K562 (cell line): ENCODE measurements at regions not wholly inside any gene's neighbourhood (a gene's known extent, or its start where the extent isn't known, plus 50 kb on each side); places are given as distances from the start of the nearest gene placed in this dataset.

Experiments used
- ATAC-seq: fragments of 200-7000 bp; cut with Tn5 transposase; 3 replicates; pipeline ENCODE4 v1.9.1; 2020; ENCODE audit warnings: moderate library complexity
- BruUV-seq: library from RNA; stranded (reverse); fragments of 400-500 nt; replicated peaks from 2 replicates; lab custom pipeline; 2021; lab: Mats Ljungman, UMichigan
- CTCF ChIA-PET: fragments of 300-600 bp; formaldehyde crosslinking; extraction: SDS; loops from one replicate; lab custom pipeline; 2021; ENCODE audit warnings: low intra/inter-chr PET ratio; lab: Yijun Ruan, JAX
- POLR2A ChIA-PET: fragments of 300-600, 350-650 bp; sonication (Branson Sonifier 250); formaldehyde crosslinking; extraction: SDS; loops from one replicate; lab custom pipeline; 2021; ENCODE audit warnings: antibody characterized with exemption, inconsistent platforms; lab: Yijun Ruan, JAX
- DNase-seq, 4 experiments: peaks; one replicate each; pipeline versions ENCODE4 v3.0.0 to v3.0.0-alpha.2; 2011 to 2018; ENCODE audit warnings: low spot score in 3 of 4, mixed read lengths in 3 of 4; ENCODE audit errors: extremely low read depth in 1 of 4
- FAIRE-seq: peaks from 2 replicates; lab custom pipeline; 2011; peaks lifted over from hg19 to GRCh38; lab: Jason Lieb, UNC
- H2AFZ ChIP-seq: 2 replicates; pipeline ENCODE4 v1.6.0; 2011; ENCODE audit warnings: low read depth, low read length, control low read depth, inconsistent platforms
- H3K27ac ChIP-seq: fragments of 200-600 bp; 3 replicates; pipeline ENCODE4 v1.8.0; 2011; ENCODE audit warnings: low read depth, mild to moderate bottlenecking, control low read depth, inconsistent platforms, low read length, moderate library complexity, mixed read lengths; ENCODE audit errors: extremely low read depth
- H3K27me3 ChIP-seq, 2 experiments: fragments of 300-600 bp in 1 of 2; 2 replicates in 1 of 2; 3 replicates in 1 of 2; pipeline versions ENCODE4 v1.6.0 to v1.8.0; 2011; ENCODE audit warnings: inconsistent platforms in 2 of 2, low read length in 2 of 2, mild to moderate bottlenecking in 1 of 2, mixed read lengths in 1 of 2, moderate library complexity in 1 of 2; ENCODE audit not compliant: control insufficient read depth in 2 of 2, insufficient read depth in 2 of 2
- H3K36me3 ChIP-seq: fragments of 300-600 bp; 3 replicates; pipeline ENCODE4 v1.8.0; 2011; ENCODE audit warnings: mild to moderate bottlenecking, low read length, inconsistent platforms; ENCODE audit not compliant: control insufficient read depth, insufficient read depth
- H3K4me1 ChIP-seq, 2 experiments: fragments of 200-600 bp in 1 of 2; replicated peaks in 1 of 2; 2 replicates in 1 of 2; 3 replicates in 1 of 2; pipeline versions ENCODE4 v1.5.1 to v1.8.0; 2011; ENCODE audit warnings: inconsistent platforms in 2 of 2, low read length in 2 of 2, mild to moderate bottlenecking in 1 of 2, mixed read lengths in 1 of 2, moderate library complexity in 1 of 2; ENCODE audit not compliant: control insufficient read depth in 2 of 2, insufficient read depth in 2 of 2
- H3K4me2 ChIP-seq: 2 replicates; pipeline ENCODE4 v1.6.1; 2011; ENCODE audit warnings: low read length, control low read depth, inconsistent platforms, mixed read lengths; ENCODE audit not compliant: insufficient read depth
- H3K4me3 ChIP-seq: fragments of 200-600 bp; sonication (generic), shearing (Covaris generic); 2 replicates; pipeline ENCODE4 v1.5.1; 2016; ENCODE audit warnings: control low read depth, inconsistent platforms
- H3K79me2 ChIP-seq: fragments of 200-600 bp; 3 replicates; pipeline ENCODE4 v1.8.0; 2011; ENCODE audit warnings: low read length, inconsistent platforms; ENCODE audit not compliant: control insufficient read depth, insufficient read depth
- H3K9ac ChIP-seq, 2 experiments: 2 replicates each; pipeline versions ENCODE4 v1.6.0 to v1.6.1; 2011; ENCODE audit warnings: low read depth in 2 of 2, low read length in 2 of 2, control low read depth in 1 of 2, inconsistent platforms in 1 of 2, mild to moderate bottlenecking in 1 of 2, mixed read lengths in 1 of 2; ENCODE audit not compliant: insufficient read depth in 1 of 2
- H3K9me1 ChIP-seq: one replicate; pipeline ENCODE4 v1.6.0; 2011; ENCODE audit warnings: inconsistent platforms, mild to moderate bottlenecking, low read length, moderate library complexity; ENCODE audit not compliant: control insufficient read depth, insufficient read depth
- H3K9me3 ChIP-seq: replicated peaks from 2 replicates; pipeline ENCODE4 v1.5.1; 2011; ENCODE audit warnings: low read depth, low read length, inconsistent platforms; ENCODE audit not compliant: control insufficient read depth, insufficient read depth
- H4K20me1 ChIP-seq: replicated peaks from 2 replicates; pipeline ENCODE4 v1.6.1; 2011; ENCODE audit warnings: low read length, inconsistent platforms, mixed read lengths; ENCODE audit not compliant: control insufficient read depth, insufficient read depth
- BCOR ChIP-seq: fragments of 450-650 bp; IDR thresholded peaks from 2 replicates; pipeline ENCODE4 v1.6.1; 2016
- CHCHD3 ChIP-seq: fragments of 250-450 bp; sonication (Bioruptor Pico); IDR thresholded peaks from 2 replicates; pipeline ENCODE4 v2.1.2; 2022; ENCODE audit warnings: mild to moderate bottlenecking
- ELK1 ChIP-seq: sonication (generic); formaldehyde crosslinking; IDR thresholded peaks from 2 replicates; pipeline ENCODE4 v1.8.1; 2022; ENCODE audit warnings: missing genetic modification reagents
- HDAC2 ChIP-seq: fragments of 450-650 bp; IDR thresholded peaks from 2 replicates; pipeline ENCODE4 v1.6.1; 2016; ENCODE audit warnings: mild to moderate bottlenecking
- MYBL2 ChIP-seq, 2 experiments: fragments of 450-650 bp in 1 of 2; sonication (generic) in 1 of 2; formaldehyde crosslinking in 1 of 2; IDR thresholded peaks; 2 replicates each; pipeline versions ENCODE4 v1.6.1 to v1.8.1; 2017 to 2022; ENCODE audit warnings: borderline replicate concordance in 1 of 2, inconsistent platforms in 1 of 2, low read depth in 1 of 2, mild to moderate bottlenecking in 1 of 2, missing genetic modification reagents in 1 of 2, moderate library complexity in 1 of 2
- NFRKB ChIP-seq: fragments of 450-650 bp; IDR thresholded peaks from 2 replicates; pipeline ENCODE4 v1.6.1; 2016; ENCODE audit warnings: low read depth
- SRF ChIP-seq, 2 experiments: fragments of 250-450, 450-650 bp in 1 of 2; sonication (Bioruptor Pico) in 1 of 2; sonication (generic) in 1 of 2; formaldehyde crosslinking; IDR thresholded peaks; 2 replicates each; pipeline versions ENCODE4 v1.5.0 to v1.5.1; 2020 to 2022; ENCODE audit warnings: mild to moderate bottlenecking in 1 of 2, missing genetic modification reagents in 1 of 2
- ZNF197 ChIP-seq: fragments of 200-800 bp; sonication (Bioruptor generic); IDR thresholded peaks from 2 replicates; pipeline ENCODE4 v1.6.1; 2016; ENCODE audit warnings: low read depth, missing genetic modification characterization, missing compliant biosample characterization
- ZNF324 ChIP-seq: fragments of 250-450 bp; sonication (Bioruptor Pico); IDR thresholded peaks from 2 replicates; pipeline ENCODE4 v1.4.0; 2020; ENCODE audit warnings: mild to moderate bottlenecking
- ZNF407 ChIP-seq: fragments of 450-650 bp; IDR thresholded peaks from 2 replicates; pipeline ENCODE4 v1.6.1; 2016; ENCODE audit warnings: low read depth
- WGBS: fragments of 100-300 bp; shearing (Covaris generic); methylation state at CpG from one replicate; pipeline ENCODE4 v1.1.6; 2016; ENCODE audit warnings: low coverage, mixed read lengths; ENCODE audit not compliant: insufficient coverage; ENCODE audit errors: missing lambda C conversion rate; 5-methylcytosine and 5-hydroxymethylcytosine counted together
- in situ Hi-C: fragments of 300-500 bp; cut with MboI; formaldehyde crosslinking; loops from 4 replicates; pipeline ENCODE4 v1.15.0; 2018; ENCODE audit warnings: inconsistent platforms, mixed read lengths
- intact Hi-C: fragments of 100-400 bp; cut with micrococcal nuclease; formaldehyde crosslinking; loops from 2 replicates; pipeline ENCODE4 v1.14.2; 2022
- TF ChIP-seq, protein P1 (sequence below): fragments of 250-450 bp; sonication (Bioruptor Pico); IDR thresholded peaks from 2 replicates; pipeline ENCODE4 v1.5.0; 2020; ENCODE audit warnings: mild to moderate bottlenecking
- TF ChIP-seq, protein P2 (sequence below): sonication (generic); formaldehyde crosslinking; IDR thresholded peaks from 2 replicates; pipeline ENCODE4 v1.5.0; 2020; ENCODE audit warnings: missing genetic modification reagents

DNA sequence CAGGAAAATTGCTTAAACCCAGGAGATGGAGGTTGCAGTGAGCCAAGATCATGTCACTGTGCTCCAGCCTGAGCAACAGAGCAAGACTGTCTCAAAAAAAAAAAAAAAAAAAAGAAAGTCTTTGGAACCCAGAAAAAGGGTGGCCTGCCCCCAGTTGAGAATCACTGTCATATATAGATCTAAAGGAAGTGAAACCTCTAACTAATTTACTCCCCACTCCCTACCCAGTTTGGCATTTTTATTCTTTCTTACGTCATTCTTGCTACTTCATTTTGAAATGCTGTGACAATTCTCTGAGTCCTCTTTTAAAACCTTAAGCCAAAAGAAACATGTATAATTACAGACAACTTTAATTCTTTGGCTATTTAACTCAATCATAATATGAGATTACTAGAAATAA lies 254.8 kb downstream of the CDC5L start:
- no peaks in the 10 kb centered on the region for H3K9me3 ChIP-seq
- peaks cover 24 to 49% of the 10 kb centered on the region in 2 experiments for H3K27me3 ChIP-seq
- no peak overlapping the region for H3K4me2 ChIP-seq
- in situ Hi-C loops (loop anchor here (10.0 kb wide), 1 partner anchor 168 kb away; no protein-coding TSS in a partner anchor), intact Hi-C loops (no loop called here)
- CTCF ChIA-PET, result no interaction called here
- no peak overlapping the region for H3K9ac ChIP-seq
- BruUV-seq, result no TSS peak
- H3K79me2 ChIP-seq, result no peaks in the 10 kb centered on the region
- FAIRE-seq (no peak), DNase-seq (no peak), ATAC-seq (no peak)
- no peak overlapping the region for H3K27ac ChIP-seq
- POLR2A ChIA-PET, result no interaction called here
- no peaks in the 10 kb centered on the region for H3K9me1 ChIP-seq
- no peak overlapping the region for H2AFZ ChIP-seq
- 6% methylated on average over 1 of the region's 1 CpG for WGBS
- no peak overlapping the region for H3K4me3 ChIP-seq
- no peaks in the 10 kb centered on the region for H3K4me1 ChIP-seq
- no peaks in the 10 kb centered on the region for H4K20me1 ChIP-seq
- H3K36me3 ChIP-seq, result no peaks in the 10 kb centered on the region
- TF ChIP-seq NFRKB (no peak), ZNF407 (no peak), BCOR (no peak), ELK1 (CRISPR knock-in tag) (no peak), MYBL2 (IDR thresholded peaks at IDR 0.05; ENCODE audit: low read depth) (no peak), MYBL2 (CRISPR knock-in tag; IDR thresholded peaks at IDR 0.05; ENCODE audit: borderline replicate concordance) (no peak), HDAC2 (no peak), SRF (CRISPR knock-in tag; IDR thresholded peaks at IDR 0.05) (no peak), ZNF324 (no peak), ZNF197 (no peak), CHCHD3 (CRISPR knock-in tag) (no peak)
- TF ChIP-seq, protein P1, sequence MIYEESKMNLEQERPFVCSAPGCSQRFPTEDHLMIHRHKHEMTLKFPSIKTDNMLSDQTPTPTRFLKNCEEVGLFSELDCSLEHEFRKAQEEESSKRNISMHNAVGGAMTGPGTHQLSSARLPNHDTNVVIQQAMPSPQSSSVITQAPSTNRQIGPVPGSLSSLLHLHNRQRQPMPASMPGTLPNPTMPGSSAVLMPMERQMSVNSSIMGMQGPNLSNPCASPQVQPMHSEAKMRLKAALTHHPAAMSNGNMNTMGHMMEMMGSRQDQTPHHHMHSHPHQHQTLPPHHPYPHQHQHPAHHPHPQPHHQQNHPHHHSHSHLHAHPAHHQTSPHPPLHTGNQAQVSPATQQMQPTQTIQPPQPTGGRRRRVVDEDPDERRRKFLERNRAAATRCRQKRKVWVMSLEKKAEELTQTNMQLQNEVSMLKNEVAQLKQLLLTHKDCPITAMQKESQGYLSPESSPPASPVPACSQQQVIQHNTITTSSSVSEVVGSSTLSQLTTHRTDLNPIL (CRISPR knock-in tag), result no peak
- TF ChIP-seq, protein P2, sequence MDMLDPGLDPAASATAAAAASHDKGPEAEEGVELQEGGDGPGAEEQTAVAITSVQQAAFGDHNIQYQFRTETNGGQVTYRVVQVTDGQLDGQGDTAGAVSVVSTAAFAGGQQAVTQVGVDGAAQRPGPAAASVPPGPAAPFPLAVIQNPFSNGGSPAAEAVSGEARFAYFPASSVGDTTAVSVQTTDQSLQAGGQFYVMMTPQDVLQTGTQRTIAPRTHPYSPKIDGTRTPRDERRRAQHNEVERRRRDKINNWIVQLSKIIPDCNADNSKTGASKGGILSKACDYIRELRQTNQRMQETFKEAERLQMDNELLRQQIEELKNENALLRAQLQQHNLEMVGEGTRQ (CRISPR knock-in tag), result no peak
